ENCODE measurements at regions not wholly inside any gene's neighbourhood (a gene's known extent, or its start where the extent isn't known, plus 50 kb on each side); places are given as distances from the start of the nearest gene placed in this dataset.

GRCh38 chr4:136831553-136831952 is 700.7 kb downstream of the PCDH18 start:
- no peak for DNase-seq (ENCODE audit: low spot score)
- intact Hi-C loops (cut with DNase I): no loop called here

- no peak for DNase-seq (ENCODE audit: low spot score)
- intact Hi-C loops (cut with DNase I): no loop called here
Observed at GRCh38 chr4:136829280-136829679, 703.0 kb downstream of the PCDH18 start.

DNA sequence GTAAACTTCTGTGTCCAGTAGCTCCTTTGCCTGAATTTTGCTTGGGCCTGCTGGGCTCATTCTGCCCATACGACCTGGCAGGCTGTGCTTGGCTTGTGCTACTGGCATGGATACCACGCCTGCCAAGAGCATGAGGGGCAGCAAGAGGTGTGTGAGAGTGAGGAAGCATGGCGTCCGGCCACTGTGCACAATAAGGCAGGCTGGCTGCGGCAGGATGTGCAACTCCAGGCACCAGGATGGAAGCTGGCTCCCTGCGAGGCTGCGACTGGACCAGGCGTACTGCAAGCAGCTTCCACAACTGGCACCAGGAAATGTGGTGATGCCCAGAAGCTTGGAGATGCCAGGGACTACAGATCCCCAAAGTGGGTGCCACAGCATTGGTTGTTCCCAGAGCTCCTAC is 709.3 kb downstream of the PCDH18 start:
- intact Hi-C loops (cut with DNase I): loop anchor here in 1 of 2 donors (5.0 kb wide), 1 partner anchor 271 kb away; no protein-coding TSS in a partner anchor
- DNase-seq (ENCODE audit: low spot score): no peak

GRCh38 chr4:136818811-136819330 is 713.4 kb downstream of the PCDH18 start:
- intact Hi-C loops (cut with DNase I): no loop called here
- DNase-seq (ENCODE audit: low spot score): no peak

DNA sequence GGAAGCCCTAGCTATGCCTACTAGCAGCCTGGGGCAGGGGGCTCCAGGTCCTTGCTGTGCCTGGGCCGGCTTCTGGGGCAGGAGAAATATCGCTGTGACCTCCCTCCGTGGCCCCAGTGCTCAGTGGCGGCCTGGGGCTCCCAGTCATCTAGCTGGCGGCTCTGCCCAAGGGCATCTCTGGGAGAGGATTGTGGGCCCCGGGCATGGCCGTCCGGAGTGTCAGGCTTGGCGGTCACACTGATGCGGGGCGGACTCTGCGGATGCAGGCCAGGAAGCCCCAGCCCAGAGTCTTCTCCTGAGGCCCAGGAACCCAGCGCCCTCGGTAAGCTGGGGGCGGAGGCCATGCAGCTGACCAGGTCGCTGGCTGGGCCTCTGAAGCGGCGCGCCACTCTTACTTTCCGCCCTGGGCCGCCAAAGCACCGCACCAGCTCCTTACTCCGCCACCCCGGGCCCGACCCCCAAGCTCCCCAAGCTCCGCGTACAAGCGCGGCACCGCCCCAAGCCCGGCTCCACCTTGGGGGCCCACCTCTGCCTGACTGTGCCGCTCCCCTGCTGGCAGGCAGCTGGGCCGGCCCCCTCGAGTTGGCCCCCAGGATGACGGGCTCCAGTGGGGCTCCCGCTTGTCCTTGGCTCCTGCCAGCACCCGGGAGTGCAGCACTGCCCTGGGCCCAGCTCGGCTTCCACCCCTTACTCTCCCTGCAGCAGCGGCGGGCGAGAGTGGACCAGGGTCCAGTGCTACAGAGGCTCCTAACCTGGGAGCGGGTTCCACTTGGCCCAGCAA is 720.0 kb downstream of the PCDH18 start:
- intact Hi-C loops (cut with DNase I): no loop called here

DNA sequence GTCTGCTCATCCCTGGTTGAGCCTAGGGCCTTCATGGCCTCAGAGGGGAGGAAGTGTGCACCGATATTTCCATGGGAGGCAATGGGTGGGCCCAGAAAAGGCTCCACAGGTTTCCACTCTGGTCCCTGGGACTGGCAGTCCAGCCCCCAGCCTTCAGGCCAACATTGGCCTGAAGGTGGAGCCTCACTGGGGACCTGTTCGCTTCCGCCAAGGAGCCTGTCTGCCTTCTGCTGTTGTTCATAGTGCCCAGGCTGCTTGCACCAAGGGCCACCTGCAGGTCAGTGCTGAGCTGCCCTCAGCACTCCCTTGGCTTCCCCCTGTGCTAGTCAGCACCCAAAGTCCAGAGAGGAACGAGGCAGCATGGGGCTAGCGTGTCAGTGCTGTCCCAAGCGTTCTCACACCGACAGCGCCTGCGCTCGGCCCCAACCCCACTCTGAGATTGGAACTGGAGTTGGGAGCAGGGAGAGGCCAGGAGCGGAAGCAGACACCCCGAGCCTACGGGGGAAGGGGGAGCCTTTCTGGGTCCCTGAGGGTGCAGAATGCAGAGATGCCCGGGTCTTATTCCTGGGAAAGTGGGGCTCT is 720.7 kb downstream of the PCDH18 start:
- DNase-seq (ENCODE audit: low spot score): no peak
- intact Hi-C loops (cut with DNase I): no loop called here

More for the DNA sequence above, 720.0 kb downstream of the PCDH18 start:
- DNase-seq (ENCODE audit: low spot score): no peak

- intact Hi-C loops (cut with DNase I): no loop called here
- DNase-seq (ENCODE audit: low spot score): no peak
Observed at GRCh38 chr4:136810626-136811025, 721.7 kb downstream of the PCDH18 start.

- DNase-seq (ENCODE audit: low spot score): no peak
- intact Hi-C loops (cut with DNase I): no loop called here
Observed at GRCh38 chr4:136806844-136807243, 725.5 kb downstream of the PCDH18 start.

DNA sequence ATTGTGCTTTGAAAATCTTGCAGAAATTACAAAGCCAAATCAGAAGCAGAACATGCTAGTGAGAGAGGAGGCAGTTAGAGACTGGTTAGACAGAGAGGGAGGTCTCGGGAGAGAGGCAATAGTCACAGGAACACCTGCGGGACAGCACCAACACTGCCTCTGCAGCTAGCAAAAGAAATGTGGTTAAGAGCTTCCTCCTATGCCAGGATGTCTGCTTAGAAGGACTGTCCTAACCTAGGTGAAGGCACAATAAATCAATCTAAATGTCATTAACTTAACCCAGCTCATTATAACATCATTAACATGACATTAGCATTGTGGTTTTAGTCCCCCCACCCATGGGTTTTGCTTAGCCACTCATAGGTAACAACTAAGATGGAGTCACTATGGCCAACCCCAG is 726.7 kb downstream of the PCDH18 start:
- intact Hi-C loops (cut with DNase I): no loop called here
- DNase-seq (ENCODE audit: low spot score): no peak

GRCh38 chr4:136803433-136803832 is 728.9 kb downstream of the PCDH18 start:
- intact Hi-C loops (cut with DNase I): no loop called here

GRCh38 chr4:136800248-136800647 is 732.0 kb downstream of the PCDH18 start:
- intact Hi-C loops (cut with DNase I): no loop called here

More at GRCh38 chr4:136803433-136803832, 728.9 kb downstream of the PCDH18 start:
- no peak for DNase-seq (ENCODE audit: low spot score)

GRCh38 chr4:136796953-136797352 is 735.3 kb downstream of the PCDH18 start:
- DNase-seq (ENCODE audit: low spot score): no peak
- intact Hi-C loops (cut with DNase I): no loop called here

More at GRCh38 chr4:136800248-136800647, 732.0 kb downstream of the PCDH18 start:
- DNase-seq (ENCODE audit: low spot score): no peak

DNA sequence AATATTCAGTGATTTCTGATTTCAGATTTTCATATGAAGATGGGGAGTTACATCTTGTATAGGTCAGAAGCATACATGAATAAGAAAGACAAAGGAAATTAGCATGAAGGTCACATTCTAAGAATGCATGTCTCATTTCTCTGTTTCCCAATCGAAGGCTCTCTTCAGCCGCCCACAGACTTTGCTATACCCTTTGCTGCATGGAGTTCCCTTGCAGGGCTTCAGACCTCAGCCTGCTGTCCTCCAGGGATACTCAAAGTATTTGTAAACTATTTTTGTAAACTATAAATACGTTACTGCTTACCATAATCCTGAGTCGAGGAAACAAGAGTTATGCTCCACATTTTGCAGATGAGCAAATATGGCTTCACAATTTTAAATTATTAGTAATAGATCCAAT is 738.4 kb downstream of the PCDH18 start:
- no peak for DNase-seq (ENCODE audit: low spot score)
- intact Hi-C loops (cut with DNase I): no loop called here

DNA sequence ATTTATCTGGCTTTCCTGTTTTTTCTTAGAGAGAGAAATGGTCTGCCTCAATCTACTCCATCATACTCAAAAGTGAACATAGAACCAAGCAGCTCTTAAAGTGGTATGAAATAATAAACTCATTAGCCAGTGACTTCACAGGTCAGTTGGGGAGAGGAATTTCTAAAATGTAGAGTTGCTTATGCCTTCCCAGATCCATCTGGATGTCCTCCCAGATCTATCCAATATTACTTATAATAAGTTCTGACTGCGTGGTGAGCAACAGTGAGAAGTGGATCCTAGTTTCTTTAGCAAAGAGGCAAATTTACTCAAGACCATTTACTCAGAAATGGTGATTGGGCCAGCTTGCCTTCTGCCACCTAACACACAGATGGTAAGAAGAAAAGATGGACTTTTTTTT is 748.0 kb downstream of the PCDH18 start:
- intact Hi-C loops (cut with DNase I): no loop called here

GRCh38 chr4:136769717-136770116 is 762.6 kb downstream of the PCDH18 start:
- intact Hi-C loops (cut with DNase I): no loop called here
- no peak for DNase-seq (ENCODE audit: low spot score)

More for the DNA sequence above, 748.0 kb downstream of the PCDH18 start:
- DNase-seq (ENCODE audit: low spot score): no peak

GRCh38 chr4:136768925-136769275 is 763.4 kb downstream of the PCDH18 start:
- intact Hi-C loops (cut with DNase I): no loop called here
- DNase-seq (ENCODE audit: low spot score): no peak

GRCh38 chr4:136768213-136768924 is 763.9 kb downstream of the PCDH18 start:
- intact Hi-C loops (cut with DNase I): no loop called here
- no peak for DNase-seq (ENCODE audit: low spot score)

- intact Hi-C loops (cut with DNase I): no loop called here
- no peak for DNase-seq (ENCODE audit: low spot score)
Observed at GRCh38 chr4:136763919-136764318, 768.4 kb downstream of the PCDH18 start.

- no peak for DNase-seq (ENCODE audit: low spot score)
- intact Hi-C loops (cut with DNase I): no loop called here
Observed at GRCh38 chr4:136755531-136755916, 776.8 kb downstream of the PCDH18 start.

DNA sequence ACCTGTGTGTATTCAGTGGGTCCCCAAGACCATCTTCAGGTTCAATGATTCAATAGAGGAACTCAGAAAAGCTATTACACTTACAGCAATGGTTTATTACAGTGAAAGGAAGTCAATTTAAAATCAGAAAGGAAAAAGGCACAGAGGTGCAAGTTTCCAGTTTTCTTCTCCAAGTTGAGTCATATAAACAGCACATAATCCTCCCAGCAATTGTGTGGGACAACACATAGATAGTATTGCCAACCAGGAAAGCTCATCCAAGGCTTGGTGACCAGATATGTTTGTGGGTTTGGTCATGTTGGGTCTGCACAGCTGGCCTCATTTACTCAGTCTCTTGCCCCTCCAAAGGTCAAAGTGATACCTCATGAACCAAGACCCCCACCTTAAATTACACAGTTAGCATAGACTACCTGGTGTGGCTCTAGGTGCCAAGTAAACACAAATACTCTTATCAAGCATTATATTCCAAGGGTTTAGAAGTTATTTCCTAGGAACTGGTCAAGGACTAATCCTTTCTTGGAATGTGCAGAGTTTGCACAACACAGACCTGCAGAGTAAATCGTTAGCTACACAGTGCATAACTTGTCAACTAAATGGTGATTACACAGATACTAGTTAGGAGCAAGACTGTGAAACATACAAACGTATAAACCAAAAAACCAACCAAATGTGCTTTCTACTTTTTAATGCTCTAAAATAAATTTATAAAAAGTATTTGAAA is 777.3 kb downstream of the PCDH18 start:
- no peak for DNase-seq (ENCODE audit: low spot score)
- intact Hi-C loops (cut with DNase I): no loop called here
